ENCODE measurements at regions not wholly inside any gene's neighbourhood (a gene's known extent, or its start where the extent isn't known, plus 50 kb on each side); places are given as distances from the start of the nearest gene placed in this dataset.

DNA sequence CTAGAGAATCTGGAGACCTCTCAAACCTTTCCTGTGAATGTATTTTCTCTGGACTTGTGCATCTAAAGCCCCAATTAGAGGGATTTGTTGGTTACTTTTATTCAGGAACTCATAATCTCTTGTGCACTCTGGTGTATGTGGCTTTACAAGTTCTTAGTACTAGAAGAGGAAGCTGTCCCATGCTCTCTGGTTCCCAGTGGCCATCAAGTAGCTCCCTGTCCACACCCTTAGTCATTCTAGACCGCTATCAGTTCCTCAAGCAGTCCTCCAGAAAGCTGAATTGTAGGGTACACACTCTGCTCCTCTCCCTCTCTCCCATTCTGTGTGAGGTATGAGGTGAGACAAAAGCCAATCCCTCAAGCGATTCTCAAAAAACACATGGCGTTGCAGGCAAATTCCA lies 470.3 kb downstream of the PTPRC start:
- no peak for DNase-seq (ENCODE audit: low read depth)
- TF ChIP-seq, protein P1, sequence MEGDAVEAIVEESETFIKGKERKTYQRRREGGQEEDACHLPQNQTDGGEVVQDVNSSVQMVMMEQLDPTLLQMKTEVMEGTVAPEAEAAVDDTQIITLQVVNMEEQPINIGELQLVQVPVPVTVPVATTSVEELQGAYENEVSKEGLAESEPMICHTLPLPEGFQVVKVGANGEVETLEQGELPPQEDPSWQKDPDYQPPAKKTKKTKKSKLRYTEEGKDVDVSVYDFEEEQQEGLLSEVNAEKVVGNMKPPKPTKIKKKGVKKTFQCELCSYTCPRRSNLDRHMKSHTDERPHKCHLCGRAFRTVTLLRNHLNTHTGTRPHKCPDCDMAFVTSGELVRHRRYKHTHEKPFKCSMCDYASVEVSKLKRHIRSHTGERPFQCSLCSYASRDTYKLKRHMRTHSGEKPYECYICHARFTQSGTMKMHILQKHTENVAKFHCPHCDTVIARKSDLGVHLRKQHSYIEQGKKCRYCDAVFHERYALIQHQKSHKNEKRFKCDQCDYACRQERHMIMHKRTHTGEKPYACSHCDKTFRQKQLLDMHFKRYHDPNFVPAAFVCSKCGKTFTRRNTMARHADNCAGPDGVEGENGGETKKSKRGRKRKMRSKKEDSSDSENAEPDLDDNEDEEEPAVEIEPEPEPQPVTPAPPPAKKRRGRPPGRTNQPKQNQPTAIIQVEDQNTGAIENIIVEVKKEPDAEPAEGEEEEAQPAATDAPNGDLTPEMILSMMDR (conservative IDR thresholded peaks at IDR 0.05; ENCODE audit: low read depth, low read length) = no peak
- H3K4me3 ChIP-seq (ENCODE audit: low read depth, low read length) = no peak overlapping the region

DNA sequence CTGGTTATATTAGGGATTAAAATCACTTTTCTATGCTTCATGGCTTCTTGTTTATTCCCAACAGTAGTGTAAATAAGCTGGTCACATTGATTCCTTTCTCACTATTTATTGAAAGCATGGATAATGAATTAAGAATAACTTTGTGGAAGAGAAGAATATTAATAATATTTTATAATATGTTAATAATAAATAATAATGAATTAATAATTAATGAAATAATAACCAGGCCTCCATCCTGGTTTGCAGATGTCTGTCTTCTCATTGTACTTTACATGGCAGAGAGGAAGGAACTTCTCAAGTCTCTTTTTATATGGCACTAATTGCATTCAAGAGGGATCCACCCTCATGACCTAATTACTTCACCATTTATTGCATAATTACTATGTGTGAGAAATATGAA lies 473.5 kb downstream of the PTPRC start:
- TF ChIP-seq, protein P1 (conservative IDR thresholded peaks at IDR 0.05; ENCODE audit: low read depth, low read length) = no peak

DNA sequence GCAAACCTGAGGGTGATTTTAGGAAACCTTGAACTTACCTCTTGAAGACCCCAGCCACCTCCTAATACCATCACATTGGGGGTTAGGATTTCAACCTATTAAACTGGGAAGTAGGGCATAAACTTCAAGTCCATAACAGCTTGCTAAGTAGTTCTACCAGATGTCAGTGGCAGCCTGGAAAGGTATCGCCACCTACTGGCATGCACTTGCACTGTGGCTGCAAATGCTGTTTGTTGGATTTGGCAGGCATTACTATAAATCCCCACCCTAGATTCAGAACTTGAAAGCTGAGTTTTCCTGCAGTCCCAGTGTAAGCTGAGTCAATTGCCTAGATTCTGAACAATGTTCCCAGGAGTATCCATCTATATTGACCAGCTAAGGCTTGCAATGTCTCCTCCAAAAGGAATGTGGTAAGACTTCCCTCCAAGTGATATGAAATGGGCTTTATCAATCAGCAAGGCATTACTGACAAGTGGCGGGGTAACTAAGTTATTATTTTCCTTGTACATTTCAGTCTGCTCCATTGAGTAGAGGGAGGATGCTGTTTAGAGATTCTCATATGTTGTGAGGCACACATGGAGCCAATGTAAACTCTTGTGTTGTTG lies 474.5 kb downstream of the PTPRC start:
- H3K4me3 ChIP-seq (ENCODE audit: low read depth, low read length) = no peak overlapping the region
- no peak for DNase-seq (ENCODE audit: low read depth)
- TF ChIP-seq, protein P1 (conservative IDR thresholded peaks at IDR 0.05; ENCODE audit: low read depth, low read length) = peak; percentile 95

More for the DNA sequence above, 473.5 kb downstream of the PTPRC start:
- H3K4me3 ChIP-seq (ENCODE audit: low read depth, low read length) = no peak overlapping the region
- no peak for DNase-seq (ENCODE audit: low read depth)

DNA sequence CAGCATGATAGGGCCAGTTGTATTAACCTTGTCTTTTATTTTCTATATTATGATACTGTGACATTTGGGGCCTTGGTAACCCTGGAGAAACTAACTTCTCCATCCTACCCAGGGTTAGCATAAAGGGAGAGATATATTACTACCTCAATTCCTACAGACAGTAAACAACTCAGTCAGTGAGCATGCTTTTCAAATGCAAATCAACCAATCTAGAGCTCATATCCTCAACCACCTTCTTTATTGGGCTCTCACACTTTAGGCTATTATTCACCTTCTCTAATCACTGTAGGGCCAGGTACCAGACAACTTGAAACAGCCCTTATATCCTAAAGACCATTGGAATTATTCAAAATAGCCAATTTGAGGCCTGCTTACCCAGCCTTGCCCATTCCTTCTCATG lies 477.6 kb downstream of the PTPRC start:
- no peak overlapping the region for H3K4me3 ChIP-seq (ENCODE audit: low read depth, low read length)
- TF ChIP-seq, protein P1 (conservative IDR thresholded peaks at IDR 0.05; ENCODE audit: low read depth, low read length) = no peak

DNA sequence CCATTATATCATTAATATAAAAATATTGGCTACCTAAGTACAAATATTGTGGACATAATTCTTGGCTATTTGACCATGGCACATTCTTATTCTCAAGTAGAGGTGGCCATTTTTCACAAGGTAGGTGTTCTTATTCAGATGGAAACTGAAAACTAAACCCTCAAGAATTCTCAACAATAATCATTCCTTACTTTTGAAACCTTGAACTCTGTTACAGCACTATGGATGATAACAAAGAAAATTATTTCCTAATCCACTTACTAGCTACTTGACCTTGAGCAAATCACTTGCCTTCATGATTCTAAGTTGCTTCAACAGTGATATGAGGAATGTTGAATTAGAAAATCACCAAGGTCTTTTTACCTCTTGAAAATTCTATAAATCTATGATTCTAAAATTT lies 482.2 kb downstream of the PTPRC start:
- DNase-seq (ENCODE audit: low read depth) = no peak
- H3K4me3 ChIP-seq (ENCODE audit: low read depth, low read length) = no peak overlapping the region
- TF ChIP-seq, protein P1 (conservative IDR thresholded peaks at IDR 0.05; ENCODE audit: low read depth, low read length) = no peak

More for the DNA sequence above, 477.6 kb downstream of the PTPRC start:
- no peak for DNase-seq (ENCODE audit: low read depth)

DNA sequence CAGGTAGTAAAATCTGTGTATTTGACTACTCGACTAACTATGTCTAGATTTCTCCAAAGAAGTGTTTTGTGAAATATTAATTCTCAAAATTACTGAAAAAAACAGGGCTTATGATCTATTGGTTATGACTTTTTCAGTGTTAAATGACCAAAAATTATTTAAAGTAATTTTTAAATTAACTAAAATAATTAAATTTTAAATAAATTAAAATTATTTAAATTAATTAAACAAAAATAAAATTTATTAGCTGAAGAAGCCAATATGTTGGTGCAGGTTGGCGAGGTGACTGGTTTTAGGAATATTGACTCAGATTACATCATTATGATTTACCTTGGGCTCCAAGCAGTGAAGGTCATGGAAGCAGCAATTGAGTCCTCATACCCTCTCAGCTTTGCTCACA lies 483.2 kb downstream of the PTPRC start:
- TF ChIP-seq, protein P1 (conservative IDR thresholded peaks at IDR 0.05; ENCODE audit: low read depth, low read length) = no peak
- no peak for DNase-seq (ENCODE audit: low read depth)
- no peak overlapping the region for H3K4me3 ChIP-seq (ENCODE audit: low read depth, low read length)

All from epithelial cell of proximal tubule (primary cell).